ENCODE measurements at regions not wholly inside any gene's neighbourhood (a gene's known extent, or its start where the extent isn't known, plus 50 kb on each side); places are given as distances from the start of the nearest gene placed in this dataset.

GRCh38 chr2:143949121-143949848 is 570.6 kb downstream of the ZEB2 start:
- Histone ChIP-seq H3K4me3 (no peak overlapping the region), H3K27me3 (replicated peaks; ENCODE audit: insufficient read depth) (no peaks in the 10 kb centered on the region), H3K9me3 (no peaks in the 10 kb centered on the region), H3K27ac (no peak overlapping the region), H3K4me1 (ENCODE audit: control insufficient read depth in 1 of 2, low read depth in 2 of 2) (peaks cover 9 to 19% of the 10 kb centered on the region in 2 donors), H3K36me3 (no peaks in the 10 kb centered on the region)
- TF ChIP-seq, protein P1, sequence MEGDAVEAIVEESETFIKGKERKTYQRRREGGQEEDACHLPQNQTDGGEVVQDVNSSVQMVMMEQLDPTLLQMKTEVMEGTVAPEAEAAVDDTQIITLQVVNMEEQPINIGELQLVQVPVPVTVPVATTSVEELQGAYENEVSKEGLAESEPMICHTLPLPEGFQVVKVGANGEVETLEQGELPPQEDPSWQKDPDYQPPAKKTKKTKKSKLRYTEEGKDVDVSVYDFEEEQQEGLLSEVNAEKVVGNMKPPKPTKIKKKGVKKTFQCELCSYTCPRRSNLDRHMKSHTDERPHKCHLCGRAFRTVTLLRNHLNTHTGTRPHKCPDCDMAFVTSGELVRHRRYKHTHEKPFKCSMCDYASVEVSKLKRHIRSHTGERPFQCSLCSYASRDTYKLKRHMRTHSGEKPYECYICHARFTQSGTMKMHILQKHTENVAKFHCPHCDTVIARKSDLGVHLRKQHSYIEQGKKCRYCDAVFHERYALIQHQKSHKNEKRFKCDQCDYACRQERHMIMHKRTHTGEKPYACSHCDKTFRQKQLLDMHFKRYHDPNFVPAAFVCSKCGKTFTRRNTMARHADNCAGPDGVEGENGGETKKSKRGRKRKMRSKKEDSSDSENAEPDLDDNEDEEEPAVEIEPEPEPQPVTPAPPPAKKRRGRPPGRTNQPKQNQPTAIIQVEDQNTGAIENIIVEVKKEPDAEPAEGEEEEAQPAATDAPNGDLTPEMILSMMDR (IDR thresholded peaks at IDR 0.05), result no peak
- DNase-seq (ENCODE audit: low spot score) (no peak), ATAC-seq (ENCODE audit: insufficient number of reproducible peaks, low FRiP score, low read depth) (no peak)

- TF ChIP-seq, protein P1 (IDR thresholded peaks at IDR 0.05), result no peak
- H3K4me1 ChIP-seq (ENCODE audit: control insufficient read depth in 1 of 2, low read depth in 2 of 2), result peaks cover 3 to 14% of the 10 kb centered on the region in 2 donors
- H3K4me3 ChIP-seq, result no peak overlapping the region
- no peak overlapping the region for H3K27ac ChIP-seq
- ATAC-seq (ENCODE audit: insufficient number of reproducible peaks, low FRiP score, low read depth) (no peak), DNase-seq (ENCODE audit: low spot score) (no peak)
- H3K9me3 ChIP-seq, result no peaks in the 10 kb centered on the region
- H3K27me3 ChIP-seq (replicated peaks; ENCODE audit: insufficient read depth), result no peaks in the 10 kb centered on the region
- no peaks in the 10 kb centered on the region for H3K36me3 ChIP-seq
Measured at GRCh38 chr2:143948710-143949109, 571.2 kb downstream of the ZEB2 start.

DNA sequence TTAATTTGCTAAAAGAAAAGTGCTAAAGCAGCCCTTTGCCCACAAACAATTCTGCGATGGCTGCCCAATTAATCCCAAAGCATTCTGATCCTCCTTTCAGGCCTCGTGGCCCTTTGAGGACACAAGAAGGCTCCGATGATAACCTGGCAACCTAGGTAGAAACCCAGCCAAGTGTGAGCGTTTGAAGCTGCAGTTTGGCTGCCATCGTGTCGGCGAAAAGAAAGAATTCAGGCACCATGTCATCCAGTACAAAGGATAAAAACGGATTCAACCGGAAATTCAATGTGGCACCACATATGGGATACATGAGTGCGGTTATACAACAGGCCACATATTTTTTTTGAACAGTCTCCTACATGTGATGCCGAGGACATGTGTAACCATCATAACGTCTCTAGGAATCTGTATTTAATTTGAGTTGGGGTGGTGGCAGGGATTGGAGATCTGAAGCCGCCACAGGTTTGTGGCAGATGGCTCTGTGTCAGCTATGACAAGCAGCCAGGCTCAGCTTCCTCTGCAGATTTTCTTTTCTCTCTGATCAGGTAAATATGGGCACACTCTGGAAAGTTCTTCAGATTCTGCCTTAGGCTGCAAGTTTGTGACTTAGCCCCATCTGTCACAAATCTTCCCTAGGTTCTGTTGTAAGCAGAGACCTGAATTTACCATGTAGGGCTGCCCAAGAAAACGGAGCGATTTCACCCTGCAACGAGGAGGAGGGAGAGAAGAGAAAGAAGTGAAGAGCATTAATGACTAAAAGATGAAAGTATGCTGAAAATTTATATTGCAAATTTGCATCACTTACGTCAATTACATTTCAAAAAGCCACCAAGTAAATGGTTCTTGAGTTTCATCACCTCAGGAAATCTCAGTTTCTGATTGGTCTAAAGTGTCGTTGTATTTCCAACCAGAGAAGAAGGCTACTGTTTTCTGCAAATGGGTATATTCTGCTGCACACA is 573.2 kb downstream of the ZEB2 start:
- TF ChIP-seq, protein P1 (IDR thresholded peaks at IDR 0.05), result no peak
- no peak for ATAC-seq (ENCODE audit: insufficient number of reproducible peaks, low FRiP score, low read depth)

GRCh38 chr2:143942486-143942885 is 577.4 kb downstream of the ZEB2 start:
- no peaks in the 10 kb centered on the region for H3K27me3 ChIP-seq (replicated peaks; ENCODE audit: insufficient read depth)
- H3K9me3 ChIP-seq, result no peaks in the 10 kb centered on the region
- H3K4me3 ChIP-seq, result no peak overlapping the region
- TF ChIP-seq, protein P1 (IDR thresholded peaks at IDR 0.05), result no peak
- peaks cover 7 to 11% of the 10 kb centered on the region in 2 donors for H3K4me1 ChIP-seq (ENCODE audit: control insufficient read depth in 1 of 2, low read depth in 2 of 2)
- no peaks in the 10 kb centered on the region for H3K36me3 ChIP-seq
- ATAC-seq (ENCODE audit: insufficient number of reproducible peaks, low FRiP score, low read depth), result no peak
- no peak overlapping the region for H3K27ac ChIP-seq
- no peak for DNase-seq (ENCODE audit: low spot score)

More for the DNA sequence above, 573.2 kb downstream of the ZEB2 start:
- H3K27me3 ChIP-seq (replicated peaks; ENCODE audit: insufficient read depth), result no peaks in the 10 kb centered on the region
- no peak overlapping the region for H3K27ac ChIP-seq
- H3K36me3 ChIP-seq, result no peaks in the 10 kb centered on the region
- H3K4me3 ChIP-seq, result no peak overlapping the region
- no peak for DNase-seq (ENCODE audit: low spot score)
- no peaks in the 10 kb centered on the region for H3K9me3 ChIP-seq
- peaks cover 0 to 8% of the 10 kb centered on the region in 2 donors for H3K4me1 ChIP-seq (ENCODE audit: control insufficient read depth in 1 of 2, low read depth in 2 of 2)

DNA sequence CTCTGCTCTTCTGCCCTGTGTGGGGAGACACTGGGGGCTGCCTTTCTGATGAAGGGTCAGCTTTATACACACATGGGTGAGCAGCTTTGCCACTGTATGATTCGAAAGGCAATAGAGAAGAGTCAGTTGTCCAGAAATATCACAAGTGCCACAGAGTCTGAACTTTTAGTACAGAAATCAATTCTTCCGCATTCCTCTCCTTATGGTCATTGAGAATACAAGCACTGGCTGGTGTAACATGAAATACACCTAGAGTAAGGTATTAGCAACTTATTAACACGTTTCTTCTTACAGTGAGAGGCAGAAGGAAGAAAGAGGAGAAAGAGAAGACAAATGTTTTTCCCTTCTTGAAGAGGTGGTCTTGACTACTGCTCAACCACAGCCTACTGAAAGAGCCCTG is 579.2 kb downstream of the ZEB2 start:
- Histone ChIP-seq H3K4me3 (no peak overlapping the region), H3K27me3 (replicated peaks; ENCODE audit: insufficient read depth) (no peaks in the 10 kb centered on the region), H3K36me3 (no peaks in the 10 kb centered on the region), H3K9me3 (no peaks in the 10 kb centered on the region), H3K4me1 (ENCODE audit: control insufficient read depth in 1 of 2, low read depth in 2 of 2) (peaks cover 7 to 11% of the 10 kb centered on the region in 2 donors), H3K27ac (no peak overlapping the region)
- TF ChIP-seq, protein P1 (IDR thresholded peaks at IDR 0.05), result no peak
- DNase-seq (ENCODE audit: low spot score), result no peak
- no peak for ATAC-seq (ENCODE audit: insufficient number of reproducible peaks, low FRiP score, low read depth)

Measured in thoracic aorta (tissue), 2 donors.